SU-DHL-6 (cell line): ENCODE measurements at regions not wholly inside any gene's neighbourhood (a gene's known extent, or its start where the extent isn't known, plus 50 kb on each side); places are given as distances from the start of the nearest gene placed in this dataset.

Source experiments
- CTCF ChIP-seq: fragments of 200-600 bp; sonication (generic); IDR thresholded peaks from one replicate; pipeline ENCODE4 v1.5.1; 2017; ENCODE audit warnings: antibody characterized with exemption, mild to moderate bottlenecking, low read length, moderate library complexity; ENCODE audit not compliant: insufficient read depth, poor library complexity, severe bottlenecking
- EZH2phosphoT487 ChIP-seq: fragments of 200-600 bp; sonication (generic), shearing (Covaris generic); conservative IDR thresholded peaks from 2 replicates; pipeline ENCODE4 v1.6.1; 2018; ENCODE audit warnings: mild to moderate bottlenecking, antibody characterized with exemption, low read length, moderate library complexity, mixed read lengths

- TF ChIP-seq CTCF (no peak), EZH2phosphoT487 (no peak)
Measured at GRCh38 chr12:40451661-40452060, 226.9 kb downstream of the LRRK2 start.
